GM12891 (cell line): ENCODE measurements at regions not wholly inside any gene's neighbourhood (a gene's known extent, or its start where the extent isn't known, plus 50 kb on each side); places are given as distances from the start of the nearest gene placed in this dataset.

ENCODE experiments used
- DNase-seq: peaks from one replicate; pipeline ENCODE4 v3.0.0; 2011; ENCODE audit warnings: low spot score; ENCODE audit not compliant: insufficient read length
- FAIRE-seq: peaks from 2 replicates; lab custom pipeline; 2011; peaks lifted over from hg19 to GRCh38; lab: Jason Lieb, UNC
- PAX5 ChIP-seq: IDR thresholded peaks from 2 replicates; pipeline ENCODE4 v1.6.1; 2011; ENCODE audit warnings: low read length, moderate library complexity, mild to moderate bottlenecking; ENCODE audit not compliant: insufficient read depth, severe bottlenecking
- POLR2A ChIP-seq: IDR thresholded peaks from 2 replicates; pipeline ENCODE4 v1.6.1; 2011; ENCODE audit warnings: low read depth, low read length, control low read depth
- POLR2AphosphoS5 ChIP-seq: IDR thresholded peaks from 2 replicates; pipeline ENCODE4 v1.6.1; 2011; ENCODE audit warnings: low read depth, low read length, control low read depth
- POU2F2 ChIP-seq: IDR thresholded peaks from 2 replicates; pipeline ENCODE4 v1.6.1; 2011; ENCODE audit warnings: low read depth, mild to moderate bottlenecking, control low read depth, low read length, moderate library complexity
- SPI1 ChIP-seq: IDR thresholded peaks from 2 replicates; pipeline ENCODE4 v1.6.1; 2011; ENCODE audit warnings: low read depth, low read length, control low read depth
- TAF1 ChIP-seq: IDR thresholded peaks from 2 replicates; pipeline ENCODE4 v1.6.1; 2011; ENCODE audit warnings: low read depth, low read length, control low read depth

DNA sequence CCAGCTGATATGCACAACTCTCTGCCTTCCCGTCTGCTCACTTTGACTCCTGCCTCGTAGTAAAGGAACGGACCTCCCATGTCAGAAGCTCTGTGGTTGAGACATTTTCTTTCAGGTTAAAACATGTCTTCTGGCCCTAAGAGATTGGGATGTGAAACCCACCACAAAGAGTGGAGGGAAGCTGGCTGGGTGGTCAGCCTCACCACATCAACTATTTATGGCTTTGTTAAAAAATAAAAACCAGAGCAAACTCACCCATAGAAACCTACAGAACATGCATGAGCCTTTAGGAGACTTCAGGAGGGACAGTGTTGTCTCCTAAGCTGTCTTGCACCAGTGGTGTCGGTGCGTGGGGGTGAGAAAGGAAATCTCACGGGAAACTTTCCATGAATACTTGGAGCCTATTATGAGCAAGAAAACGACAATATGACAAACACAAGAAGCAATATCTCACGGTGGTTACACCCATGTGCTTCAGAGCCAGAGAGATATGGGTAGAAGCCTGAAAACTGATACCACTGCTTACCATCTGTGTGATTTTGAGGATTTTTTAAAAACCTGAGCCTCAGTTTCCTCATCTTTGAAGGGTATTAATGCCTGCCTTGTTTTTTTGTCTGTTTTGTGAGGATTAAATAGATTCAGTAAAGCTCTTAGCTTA lies 61.7 kb upstream of the XYLT1 start:
- peak; percentile 69; the same call in 1 of the 2 replicates for TF ChIP-seq POU2F2
- TF ChIP-seq PAX5: no peak
- TF ChIP-seq TAF1: no peak
- no peak for TF ChIP-seq POLR2AphosphoS5
- TF ChIP-seq SPI1: peak; percentile 73
- no peak for TF ChIP-seq POLR2A
- FAIRE-seq: peak; percentile 87

DNA sequence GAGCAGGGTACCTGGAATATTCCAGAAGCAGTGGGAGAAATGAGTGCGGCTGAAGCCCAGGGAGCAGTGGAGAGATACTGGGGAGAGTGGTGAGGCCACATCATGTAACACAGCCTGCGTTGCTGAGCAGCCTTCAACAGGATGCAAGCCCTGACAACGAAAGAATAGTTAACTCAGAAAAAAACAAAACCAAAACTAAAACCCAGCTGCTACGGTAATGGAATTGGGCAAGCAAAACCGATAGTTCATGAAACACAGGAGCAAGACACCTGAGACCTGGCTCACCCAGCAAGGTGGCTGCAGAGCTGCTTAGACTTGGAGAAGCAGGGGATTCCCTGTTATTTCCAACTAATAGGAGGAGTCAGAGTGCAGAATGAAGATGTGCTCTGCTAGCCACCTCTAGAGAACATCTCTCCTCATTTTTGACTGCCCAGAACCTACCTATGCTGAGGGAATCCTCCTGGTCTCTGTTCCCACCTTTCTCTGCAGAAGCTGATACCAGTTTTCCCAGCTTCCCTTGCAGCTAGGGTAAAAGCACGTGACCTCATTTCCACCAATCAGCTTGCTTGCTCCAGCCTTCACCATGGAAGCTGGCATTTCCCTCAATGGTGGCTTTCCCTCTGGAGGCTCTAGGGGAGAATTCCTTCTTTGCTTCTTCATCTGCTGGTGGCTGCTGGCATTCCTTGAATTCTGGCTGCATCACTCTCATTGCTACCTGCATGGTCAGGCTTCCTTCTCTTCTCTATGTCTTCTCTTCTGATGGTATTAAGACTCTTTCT lies 59.4 kb upstream of the XYLT1 start:
- TF ChIP-seq POU2F2: no peak
- TF ChIP-seq SPI1: no peak
- TF ChIP-seq POLR2AphosphoS5: no peak
- no peak for TF ChIP-seq PAX5
- no peak for TF ChIP-seq POLR2A
- TF ChIP-seq TAF1: no peak
- DNase-seq (peak; percentile 38), FAIRE-seq (peak; percentile 89)

More for the DNA sequence above, 61.7 kb upstream of the XYLT1 start:
- DNase-seq: peak; percentile 13

- TF ChIP-seq PAX5 (no peak), SPI1 (peak; percentile 99)
- FAIRE-seq: peak; percentile 5
- no peak for DNase-seq
Observed at GRCh38 chr16:17526956-17527937, 56.5 kb upstream of the XYLT1 start.

- TF ChIP-seq POLR2AphosphoS5 (no peak), SPI1 (no peak), PAX5 (no peak), POLR2A (no peak), POU2F2 (no peak), TAF1 (no peak)
- DNase-seq: no peak
- FAIRE-seq: no peak
Observed at GRCh38 chr16:17524656-17525055, 53.9 kb upstream of the XYLT1 start.

- DNase-seq (no peak), FAIRE-seq (no peak)
- no peak for TF ChIP-seq POLR2A
- no peak for TF ChIP-seq SPI1
- no peak for TF ChIP-seq TAF1
- TF ChIP-seq POLR2AphosphoS5: no peak
- no peak for TF ChIP-seq POU2F2
- TF ChIP-seq PAX5: no peak
Observed at GRCh38 chr16:17520561-17520960, 49.8 kb upstream of the XYLT1 start.
